GM12872 (cell line): ENCODE measurements at regions not wholly inside any gene's neighbourhood (a gene's known extent, or its start where the extent isn't known, plus 50 kb on each side); places are given as distances from the start of the nearest gene placed in this dataset.

Experiments used
- TF ChIP-seq, protein P1 (sequence below): IDR thresholded peaks from 3 replicates; pipeline ENCODE4 v1.5.1; 2011; ENCODE audit warnings: low read depth, mild to moderate bottlenecking, low read length, moderate library complexity; ENCODE audit not compliant: insufficient read depth

DNA sequence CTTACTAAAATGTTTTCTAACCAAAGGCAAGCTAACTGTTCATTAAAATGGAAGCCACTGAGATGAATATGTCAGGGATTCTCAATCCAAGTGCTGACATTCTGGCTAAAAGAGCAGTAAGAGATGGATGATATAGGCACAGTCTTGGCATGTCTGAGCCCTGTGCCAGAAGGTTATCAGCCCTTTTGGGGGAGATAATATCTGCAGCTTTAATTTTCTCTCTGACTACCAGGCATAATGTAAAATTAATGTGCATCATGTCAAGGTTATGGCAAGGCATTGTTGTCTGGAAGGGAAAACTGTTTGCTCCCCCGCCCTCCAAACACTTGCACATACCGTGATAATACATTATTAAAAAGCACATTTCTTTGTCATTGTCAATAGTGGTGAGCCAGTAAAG, 609.8 kb downstream of the ZNF608 start:
- TF ChIP-seq, protein P1, sequence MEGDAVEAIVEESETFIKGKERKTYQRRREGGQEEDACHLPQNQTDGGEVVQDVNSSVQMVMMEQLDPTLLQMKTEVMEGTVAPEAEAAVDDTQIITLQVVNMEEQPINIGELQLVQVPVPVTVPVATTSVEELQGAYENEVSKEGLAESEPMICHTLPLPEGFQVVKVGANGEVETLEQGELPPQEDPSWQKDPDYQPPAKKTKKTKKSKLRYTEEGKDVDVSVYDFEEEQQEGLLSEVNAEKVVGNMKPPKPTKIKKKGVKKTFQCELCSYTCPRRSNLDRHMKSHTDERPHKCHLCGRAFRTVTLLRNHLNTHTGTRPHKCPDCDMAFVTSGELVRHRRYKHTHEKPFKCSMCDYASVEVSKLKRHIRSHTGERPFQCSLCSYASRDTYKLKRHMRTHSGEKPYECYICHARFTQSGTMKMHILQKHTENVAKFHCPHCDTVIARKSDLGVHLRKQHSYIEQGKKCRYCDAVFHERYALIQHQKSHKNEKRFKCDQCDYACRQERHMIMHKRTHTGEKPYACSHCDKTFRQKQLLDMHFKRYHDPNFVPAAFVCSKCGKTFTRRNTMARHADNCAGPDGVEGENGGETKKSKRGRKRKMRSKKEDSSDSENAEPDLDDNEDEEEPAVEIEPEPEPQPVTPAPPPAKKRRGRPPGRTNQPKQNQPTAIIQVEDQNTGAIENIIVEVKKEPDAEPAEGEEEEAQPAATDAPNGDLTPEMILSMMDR: no peak

DNA sequence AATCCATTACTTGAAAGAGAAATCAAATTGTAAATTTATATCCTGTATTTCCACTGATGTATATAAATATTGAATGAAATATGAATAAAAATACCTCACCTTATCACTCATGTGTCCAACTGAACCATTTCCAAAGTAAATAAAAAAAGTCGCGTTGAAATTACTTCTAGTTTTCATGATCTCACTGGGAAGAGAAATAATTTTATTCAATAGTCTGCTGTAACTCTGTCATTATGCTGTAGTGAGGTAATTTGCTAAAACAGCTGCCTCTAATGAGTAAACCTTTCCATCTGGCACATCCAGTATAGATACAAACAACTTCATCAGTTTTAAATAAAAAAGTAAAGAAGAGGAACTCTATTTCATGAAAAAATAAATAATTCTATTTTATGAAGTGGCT, 611.5 kb downstream of the ZNF608 start:
- TF ChIP-seq, protein P1: no peak

DNA sequence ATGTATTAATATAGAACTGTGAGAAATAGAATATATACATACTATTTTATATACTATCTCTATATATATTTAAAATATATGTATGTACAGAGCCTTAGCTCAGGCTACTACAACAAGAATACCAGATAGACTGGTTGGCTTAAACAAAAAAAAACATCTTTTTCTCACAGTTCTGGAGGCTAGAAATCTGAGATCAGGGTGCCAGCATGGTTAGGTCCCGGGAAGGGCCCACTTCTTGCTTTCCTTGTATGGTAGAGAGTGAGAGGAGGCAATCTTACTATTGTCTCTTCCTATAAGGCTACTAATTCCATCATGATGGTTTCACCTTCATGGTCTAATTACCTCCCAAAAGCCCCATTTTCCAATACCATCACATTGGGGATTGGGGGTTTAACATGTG, 613.0 kb downstream of the ZNF608 start:
- TF ChIP-seq, protein P1: no peak

DNA sequence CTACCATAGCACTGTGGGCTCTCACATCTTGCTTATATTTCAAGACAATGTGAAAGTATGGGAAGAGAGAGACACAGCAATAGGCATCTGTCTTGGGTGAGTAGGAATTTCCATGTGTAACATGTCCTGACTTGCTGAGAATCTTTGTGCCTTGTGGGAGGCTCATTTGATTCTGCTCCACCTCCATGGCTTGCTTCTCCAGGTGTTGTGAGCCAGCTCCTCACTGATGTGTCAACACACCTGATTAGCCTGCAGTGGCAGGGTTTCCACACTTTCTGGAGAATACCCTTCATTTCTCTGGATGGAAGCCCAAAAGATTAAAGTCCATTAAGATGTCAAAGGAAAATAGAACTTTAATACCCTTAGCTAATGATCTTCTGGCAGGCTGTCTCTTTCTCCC, 613.6 kb downstream of the ZNF608 start:
- TF ChIP-seq, protein P1: no peak

DNA sequence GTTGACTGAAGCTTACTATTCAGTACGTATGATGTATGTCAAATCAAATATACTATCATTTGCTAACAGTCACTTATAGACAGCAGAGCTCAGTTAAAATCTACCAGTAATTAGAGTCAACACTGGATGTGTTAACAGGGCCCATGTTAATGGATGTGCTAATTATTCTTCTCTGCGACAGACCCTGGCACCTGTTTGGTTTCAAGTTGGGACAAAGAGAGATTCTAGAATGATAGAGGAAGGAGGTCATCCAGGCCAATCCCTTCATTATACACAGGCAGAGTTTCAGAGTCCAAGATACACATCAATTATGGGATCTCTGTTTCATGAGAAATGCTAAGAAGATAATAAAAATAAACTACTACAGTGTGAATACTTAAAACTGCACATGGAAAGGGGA, 615.0 kb downstream of the ZNF608 start:
- TF ChIP-seq, protein P1: no peak

DNA sequence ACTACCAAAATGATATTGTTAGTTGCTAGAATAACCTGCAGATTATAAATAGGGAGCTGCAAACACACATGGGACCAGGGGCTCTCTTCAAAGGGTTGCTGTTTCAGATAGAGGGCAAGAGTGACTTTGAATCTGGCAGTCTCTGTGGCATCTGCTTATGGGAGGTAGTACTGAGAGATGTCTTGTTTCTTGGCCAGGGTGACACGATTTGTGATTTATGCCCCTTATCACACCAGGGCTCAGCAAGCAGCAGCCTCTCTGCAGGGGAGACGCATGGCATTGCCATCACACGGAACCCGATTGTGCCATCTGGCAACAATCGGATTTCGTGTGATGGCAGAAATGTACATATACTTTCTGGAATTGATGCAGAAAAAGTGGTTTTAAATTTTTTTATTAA, 615.6 kb downstream of the ZNF608 start:
- TF ChIP-seq, protein P1: no peak

DNA sequence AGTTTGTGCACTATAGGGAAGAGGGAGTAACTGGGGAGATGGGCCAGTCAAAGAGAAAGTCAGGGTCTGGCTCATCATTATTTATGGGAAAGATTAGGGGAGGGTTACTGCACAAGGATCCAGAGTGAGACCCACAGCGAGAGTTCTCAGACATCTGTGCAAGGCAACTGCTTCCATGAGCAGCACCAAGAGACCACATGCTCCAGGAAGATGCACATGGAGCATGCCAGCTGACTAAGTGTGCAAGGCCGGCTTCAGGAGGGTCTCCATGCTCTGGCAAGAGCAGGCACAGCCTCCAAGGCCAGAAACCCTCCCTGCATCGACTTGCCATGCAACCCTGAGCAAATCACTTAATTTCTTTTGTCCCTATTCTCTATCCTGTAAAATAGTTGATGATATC, 616.9 kb downstream of the CSNK1G3 start:
- TF ChIP-seq, protein P1: no peak
